HEK293 (cell line): ENCODE measurements at regions not wholly inside any gene's neighbourhood (a gene's known extent, or its start where the extent isn't known, plus 50 kb on each side); places are given as distances from the start of the nearest gene placed in this dataset.

ENCODE experiments used
- CTCF ChIA-PET: fragments of 350-600 bp; formaldehyde crosslinking; extraction: SDS; loops from one replicate; lab custom pipeline; 2021; ENCODE audit warnings: antibody characterized with exemption; lab: Yijun Ruan, JAX
- POLR2A ChIA-PET: fragments of 300-600 bp; formaldehyde crosslinking; extraction: SDS; loops from one replicate; lab custom pipeline; 2020; ENCODE audit warnings: antibody characterized with exemption, inconsistent platforms; lab: Yijun Ruan, JAX
- H3K27ac ChIP-seq: fragments of 200-500 bp; sonication (Bioruptor generic); 2 replicates; pipeline ENCODE4 v1.5.1; 2014; ENCODE audit warnings: low read depth, low read length, control low read depth, inconsistent platforms; ENCODE audit errors: extremely low read depth
- H3K36me3 ChIP-seq, 2 experiments: fragments of 200-500 bp in 1 of 2; sonication (Bioruptor generic) in 1 of 2; 1 replicate in 1 of 2; 2 replicates in 1 of 2; pipeline ENCODE4 v1.5.1; 2014 to 2017; ENCODE audit warnings: inconsistent platforms in 2 of 2, low read length in 2 of 2; ENCODE audit not compliant: control insufficient read depth in 2 of 2, insufficient read depth in 1 of 2
- H3K4me1 ChIP-seq: fragments of 200-500 bp; sonication (Bioruptor generic); 2 replicates; pipeline ENCODE4 v1.5.1; 2014; ENCODE audit warnings: mild to moderate bottlenecking, low read length, inconsistent platforms; ENCODE audit not compliant: control insufficient read depth, insufficient read depth
- H3K4me3 ChIP-seq: 2 replicates; pipeline ENCODE4 v1.5.1; 2011; ENCODE audit warnings: low read depth, mild to moderate bottlenecking, control low read depth, low read length, moderate library complexity
- H3K9me3 ChIP-seq: fragments of 200-500 bp; sonication (Bioruptor generic); 2 replicates; pipeline ENCODE4 v1.5.1; 2014; ENCODE audit warnings: low read depth, low read length, inconsistent platforms; ENCODE audit not compliant: control insufficient read depth, insufficient read depth
- GLIS1 ChIP-seq: fragments of 450-650 bp; formaldehyde crosslinking; IDR thresholded peaks from 2 replicates; pipeline ENCODE4 v1.5.1; 2016; ENCODE audit warnings: missing biosample characterization, missing genetic modification characterization
- HOXA7 ChIP-seq: sonication (generic); formaldehyde crosslinking; IDR thresholded peaks from 2 replicates; pipeline ENCODE4 v1.8.1; 2022; ENCODE audit warnings: missing genetic modification reagents, borderline replicate concordance
- KLF9 ChIP-seq: fragments of 450-650 bp; formaldehyde crosslinking; IDR thresholded peaks from 2 replicates; pipeline ENCODE4 v1.5.1; 2016; ENCODE audit warnings: missing biosample characterization, missing genetic modification characterization, low read depth
- ZBTB1 ChIP-seq: fragments of 450-650 bp; formaldehyde crosslinking; IDR thresholded peaks from 2 replicates; pipeline ENCODE4 v1.5.1; 2016; ENCODE audit warnings: missing biosample characterization, missing genetic modification characterization
- ZBTB17 ChIP-seq: fragments of 450-650 bp; formaldehyde crosslinking; IDR thresholded peaks from 2 replicates; pipeline ENCODE4 v1.5.1; 2016; ENCODE audit warnings: missing biosample characterization, missing genetic modification characterization
- ZBTB21 ChIP-seq: fragments of 450-650 bp; formaldehyde crosslinking; IDR thresholded peaks from 2 replicates; pipeline ENCODE4 v1.5.1; 2017; ENCODE audit warnings: missing biosample characterization, missing genetic modification characterization
- ZFHX2 ChIP-seq: fragments of 450-650 bp; formaldehyde crosslinking; conservative IDR thresholded peaks from 2 replicates; pipeline ENCODE4 v1.5.1; 2016; ENCODE audit warnings: missing biosample characterization, missing genetic modification characterization
- ZFP41 ChIP-seq: fragments of 450-650 bp; formaldehyde crosslinking; IDR thresholded peaks from 2 replicates; pipeline ENCODE4 v1.5.1; 2016; ENCODE audit warnings: missing biosample characterization, missing genetic modification characterization, borderline replicate concordance
- ZFP69B ChIP-seq: fragments of 450-650 bp; formaldehyde crosslinking; IDR thresholded peaks from 2 replicates; pipeline ENCODE4 v1.5.1; 2016; ENCODE audit warnings: missing biosample characterization, missing genetic modification characterization
- ZNF138 ChIP-seq: fragments of 450-650 bp; formaldehyde crosslinking; IDR thresholded peaks from 2 replicates; pipeline ENCODE4 v1.5.1; 2016; ENCODE audit warnings: missing biosample characterization, missing genetic modification characterization, borderline replicate concordance
- ZNF175 ChIP-seq: fragments of 450-650 bp; formaldehyde crosslinking; IDR thresholded peaks from 2 replicates; pipeline ENCODE4 v1.5.1; 2016; ENCODE audit warnings: missing biosample characterization, missing genetic modification characterization
- ZNF202 ChIP-seq: fragments of 450-650 bp; formaldehyde crosslinking; IDR thresholded peaks from 2 replicates; pipeline ENCODE4 v1.5.1; 2016; ENCODE audit warnings: missing biosample characterization, missing genetic modification characterization, borderline replicate concordance
- ZNF24 ChIP-seq: fragments of 450-650 bp; formaldehyde crosslinking; IDR thresholded peaks from 2 replicates; pipeline ENCODE4 v1.5.1; 2016; ENCODE audit warnings: missing biosample characterization, missing genetic modification characterization
- ZNF350 ChIP-seq: fragments of 450-650 bp; formaldehyde crosslinking; IDR thresholded peaks from 2 replicates; pipeline ENCODE4 v1.5.0; 2017; ENCODE audit warnings: missing biosample characterization, mild to moderate bottlenecking, missing genetic modification characterization
- ZNF366 ChIP-seq: fragments of 450-650 bp; formaldehyde crosslinking; conservative IDR thresholded peaks from 2 replicates; pipeline ENCODE4 v1.5.1; 2016; ENCODE audit warnings: missing biosample characterization, missing genetic modification characterization
- ZNF48 ChIP-seq: fragments of 450-650 bp; formaldehyde crosslinking; IDR thresholded peaks from 2 replicates; pipeline ENCODE4 v1.5.1; 2016; ENCODE audit warnings: missing biosample characterization, missing genetic modification characterization
- ZNF530 ChIP-seq: fragments of 450-650 bp; formaldehyde crosslinking; IDR thresholded peaks from 2 replicates; pipeline ENCODE4 v1.5.1; 2016; ENCODE audit warnings: low read depth, missing biosample characterization, missing genetic modification characterization
- ZNF561 ChIP-seq: fragments of 450-650 bp; IDR thresholded peaks from 2 replicates; pipeline ENCODE4 v1.5.1; 2018; ENCODE audit warnings: missing biosample characterization, missing genetic modification characterization, borderline replicate concordance
- ZNF596 ChIP-seq: fragments of 450-650 bp; IDR thresholded peaks from 2 replicates; pipeline ENCODE4 v1.5.0; 2018; ENCODE audit warnings: missing biosample characterization, mild to moderate bottlenecking, missing genetic modification characterization, moderate library complexity
- ZNF658 ChIP-seq: fragments of 450-650 bp; formaldehyde crosslinking; IDR thresholded peaks from 2 replicates; pipeline ENCODE4; 2016; ENCODE audit warnings: missing biosample characterization, missing genetic modification characterization
- TF ChIP-seq, protein P1 (sequence below): sonication (generic); formaldehyde crosslinking; IDR thresholded peaks from 2 replicates; pipeline ENCODE4 v1.8.1; 2022; ENCODE audit warnings: mild to moderate bottlenecking, moderate library complexity, missing genetic modification reagents
- TF ChIP-seq, protein P2 (sequence below): fragments of 450-650 bp; formaldehyde crosslinking; IDR thresholded peaks from 2 replicates; pipeline ENCODE4 v1.5.1; 2016; ENCODE audit warnings: missing biosample characterization, missing genetic modification characterization

DNA sequence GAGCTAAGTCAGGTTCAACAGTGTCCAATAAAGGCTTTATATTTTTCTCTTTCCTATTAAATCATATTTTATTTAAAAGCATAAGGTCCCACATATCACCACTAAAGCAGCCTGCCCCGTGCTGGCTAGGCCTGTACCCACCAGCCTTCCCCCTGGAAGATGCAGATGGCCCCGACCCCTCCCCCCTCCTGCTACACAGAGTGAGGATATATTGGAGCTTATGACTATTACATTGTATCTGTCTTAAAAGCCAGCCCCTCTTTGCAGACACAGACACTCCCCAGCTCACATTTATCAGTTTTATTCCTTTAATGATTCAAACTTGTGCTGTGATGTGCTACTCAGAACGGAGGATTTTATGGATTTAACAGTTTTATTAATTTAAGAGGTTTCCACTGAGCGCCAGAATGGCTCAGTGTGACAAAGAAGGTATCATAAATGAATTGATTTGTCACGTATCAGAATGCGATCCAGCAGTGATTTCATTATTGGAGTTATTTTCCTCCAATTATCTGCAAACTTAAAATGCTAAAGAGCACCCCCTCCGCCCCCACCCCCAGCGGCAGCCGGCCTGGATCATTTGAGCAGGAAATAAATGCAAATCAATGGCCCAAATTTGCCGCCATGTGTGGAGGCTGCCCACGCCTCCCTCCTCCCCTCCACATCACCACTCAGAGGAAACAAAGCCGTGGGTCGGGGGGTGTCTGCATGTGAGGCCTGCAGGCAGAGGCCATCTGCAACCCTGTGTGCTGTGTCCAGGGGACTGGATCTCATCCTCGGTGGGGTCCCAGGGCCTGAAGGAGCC is 72.6 kb upstream of the ZMIZ1 start:
- Histone ChIP-seq H3K36me3 (no peaks in the 10 kb centered on the region), H3K9me3 (no peaks in the 10 kb centered on the region), H3K27ac (no peak overlapping the region), H3K4me3 (no peak overlapping the region), H3K4me1 (no peaks in the 10 kb centered on the region)
- CTCF ChIA-PET = no interaction called here
- TF ChIP-seq ZFHX2 (tag by site-specific recombination) (0 out of 2 replicates have a peak, but pooled peaks have one; percentile 14), ZNF24 (tag by site-specific recombination) (no peak), ZBTB17 (tag by site-specific recombination) (no peak), ZBTB21 (no peak)
- POLR2A ChIA-PET = no interaction called here

DNA sequence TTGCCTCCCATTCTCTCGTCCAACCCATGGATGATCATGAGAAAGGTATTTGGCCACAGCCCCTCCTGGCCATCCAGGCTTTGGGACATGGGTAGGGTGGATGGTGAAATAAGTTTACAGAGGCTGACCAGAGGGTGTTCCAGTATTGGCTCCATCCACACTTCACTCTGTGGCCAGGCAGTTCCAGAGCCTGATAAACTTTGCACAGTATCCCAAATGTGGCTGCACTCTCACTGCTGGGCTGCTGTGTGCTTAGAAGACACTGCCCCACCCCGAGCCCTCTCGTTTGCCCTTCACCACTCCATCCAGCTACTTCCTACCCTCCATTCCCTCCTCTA is 72.0 kb upstream of the ZMIZ1 start:
- Histone ChIP-seq H3K36me3 (no peaks in the 10 kb centered on the region), H3K27ac (no peak overlapping the region), H3K9me3 (no peaks in the 10 kb centered on the region), H3K4me1 (no peaks in the 10 kb centered on the region), H3K4me3 (no peak overlapping the region)
- ChIA-PET CTCF (no interaction called here), POLR2A (no interaction called here)
- no peak for TF ChIP-seq ZFP69B (tag by site-specific recombination)
- TF ChIP-seq ZNF138 (tag by site-specific recombination) = no peak
- TF ChIP-seq ZFHX2 (tag by site-specific recombination) = no peak
- no peak for TF ChIP-seq ZNF596
- TF ChIP-seq ZNF350 (tag by site-specific recombination) = no peak
- TF ChIP-seq ZNF366 = no peak
- TF ChIP-seq ZNF48 = no peak
- TF ChIP-seq ZBTB17 (tag by site-specific recombination) = no peak
- TF ChIP-seq ZBTB1 (tag by site-specific recombination) = no peak
- TF ChIP-seq GLIS1 (tag by site-specific recombination) = no peak
- no peak for TF ChIP-seq ZNF175 (tag by site-specific recombination)
- TF ChIP-seq ZNF561 (tag by site-specific recombination) = no peak
- no peak for TF ChIP-seq HOXA7 (CRISPR knock-in tag)
- no peak for TF ChIP-seq ZFP41 (tag by site-specific recombination)
- no peak for TF ChIP-seq KLF9
- TF ChIP-seq, protein P1, sequence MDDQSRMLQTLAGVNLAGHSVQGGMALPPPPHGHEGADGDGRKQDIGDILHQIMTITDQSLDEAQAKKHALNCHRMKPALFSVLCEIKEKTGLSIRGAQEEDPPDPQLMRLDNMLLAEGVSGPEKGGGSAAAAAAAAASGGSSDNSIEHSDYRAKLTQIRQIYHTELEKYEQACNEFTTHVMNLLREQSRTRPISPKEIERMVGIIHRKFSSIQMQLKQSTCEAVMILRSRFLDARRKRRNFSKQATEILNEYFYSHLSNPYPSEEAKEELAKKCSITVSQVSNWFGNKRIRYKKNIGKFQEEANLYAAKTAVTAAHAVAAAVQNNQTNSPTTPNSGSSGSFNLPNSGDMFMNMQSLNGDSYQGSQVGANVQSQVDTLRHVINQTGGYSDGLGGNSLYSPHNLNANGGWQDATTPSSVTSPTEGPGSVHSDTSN (CRISPR knock-in tag) = no peak
- TF ChIP-seq ZNF202 (tag by site-specific recombination) = no peak
- TF ChIP-seq ZNF658 = no peak
- TF ChIP-seq ZNF530 = no peak
- TF ChIP-seq, protein P2, sequence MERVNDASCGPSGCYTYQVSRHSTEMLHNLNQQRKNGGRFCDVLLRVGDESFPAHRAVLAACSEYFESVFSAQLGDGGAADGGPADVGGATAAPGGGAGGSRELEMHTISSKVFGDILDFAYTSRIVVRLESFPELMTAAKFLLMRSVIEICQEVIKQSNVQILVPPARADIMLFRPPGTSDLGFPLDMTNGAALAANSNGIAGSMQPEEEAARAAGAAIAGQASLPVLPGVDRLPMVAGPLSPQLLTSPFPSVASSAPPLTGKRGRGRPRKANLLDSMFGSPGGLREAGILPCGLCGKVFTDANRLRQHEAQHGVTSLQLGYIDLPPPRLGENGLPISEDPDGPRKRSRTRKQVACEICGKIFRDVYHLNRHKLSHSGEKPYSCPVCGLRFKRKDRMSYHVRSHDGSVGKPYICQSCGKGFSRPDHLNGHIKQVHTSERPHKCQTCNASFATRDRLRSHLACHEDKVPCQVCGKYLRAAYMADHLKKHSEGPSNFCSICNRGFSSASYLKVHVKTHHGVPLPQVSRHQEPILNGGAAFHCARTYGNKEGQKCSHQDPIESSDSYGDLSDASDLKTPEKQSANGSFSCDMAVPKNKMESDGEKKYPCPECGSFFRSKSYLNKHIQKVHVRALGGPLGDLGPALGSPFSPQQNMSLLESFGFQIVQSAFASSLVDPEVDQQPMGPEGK (tag by site-specific recombination) = no peak
